Type B pancreatic cell (in vitro differentiated cells): ENCODE measurements at regions not wholly inside any gene's neighbourhood (a gene's known extent, or its start where the extent isn't known, plus 50 kb on each side); places are given as distances from the start of the nearest gene placed in this dataset.

Source experiments
- DNase-seq: peaks from one replicate; pipeline ENCODE4 v3.0.0; 2021; ENCODE audit warnings: mixed read lengths; ENCODE audit not compliant: unreplicated experiment; ENCODE audit errors: extremely low spot score
- H3K27ac Mint-ChIP-seq: 2 replicates; pipeline ENCODE4 v1.8.0; 2021; ENCODE audit warnings: mild to moderate bottlenecking, mixed read lengths
- H3K27me3 Mint-ChIP-seq: 2 replicates; pipeline ENCODE4 v1.8.0; 2021; ENCODE audit warnings: mixed read lengths
- H3K36me3 Mint-ChIP-seq: 2 replicates; pipeline ENCODE4 v1.8.0; 2021; ENCODE audit warnings: mixed read lengths
- H3K4me1 Mint-ChIP-seq: one replicate; pipeline ENCODE4 v1.8.0; 2021; ENCODE audit warnings: mixed read lengths; ENCODE audit not compliant: unreplicated experiment
- H3K4me3 Mint-ChIP-seq: 2 replicates; pipeline ENCODE4 v1.8.0; 2021; ENCODE audit warnings: mild to moderate bottlenecking, mixed read lengths
- H3K9me3 Mint-ChIP-seq: 2 replicates; pipeline ENCODE4 v1.8.0; 2021; ENCODE audit warnings: mixed read lengths
- CTCF ChIP-seq: fragments of 200-600 bp; sonication (generic); conservative IDR thresholded peaks from 2 replicates; pipeline ENCODE4 v1.5.0; 2021; ENCODE audit warnings: antibody characterized with exemption, mild to moderate bottlenecking

DNA sequence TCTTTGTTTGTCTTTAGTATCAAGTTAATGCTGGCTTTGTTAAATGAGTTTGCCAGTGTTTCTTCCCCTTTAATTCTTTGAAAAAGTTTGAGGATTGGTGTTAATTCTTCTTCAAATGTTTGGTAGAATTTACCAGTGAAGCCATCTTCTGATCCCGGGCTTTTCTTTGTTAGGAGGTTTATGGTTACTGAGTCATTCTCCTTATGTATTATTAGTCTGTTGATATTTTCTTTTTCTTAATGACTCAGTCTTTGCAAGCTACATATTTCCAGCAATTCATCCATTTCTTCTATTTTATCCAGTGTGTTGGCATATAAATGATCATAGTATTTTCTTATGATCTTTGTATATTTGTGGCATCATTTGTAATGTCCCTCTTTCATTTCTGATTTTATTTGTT lies 74.5 kb upstream of the SPINK5 start:
- Mint-ChIP-seq H3K27ac (no peak overlapping the region), H3K4me1 (no peaks in the 10 kb centered on the region), H3K36me3 (no peaks in the 10 kb centered on the region), H3K27me3 (no peaks in the 10 kb centered on the region), H3K9me3 (no peaks in the 10 kb centered on the region), H3K4me3 (no peak overlapping the region)
- TF ChIP-seq CTCF: no peak
- no peak for DNase-seq

GRCh38 chr5:147986134-147986757 lies 77.5 kb upstream of the SPINK5 start:
- no peaks in the 10 kb centered on the region for H3K4me1 Mint-ChIP-seq
- no peaks in the 10 kb centered on the region for H3K36me3 Mint-ChIP-seq
- H3K9me3 Mint-ChIP-seq: no peaks in the 10 kb centered on the region
- no peaks in the 10 kb centered on the region for H3K27me3 Mint-ChIP-seq
- no peak overlapping the region for H3K27ac Mint-ChIP-seq
- DNase-seq: no peak
- no peak for TF ChIP-seq CTCF
- no peak overlapping the region for H3K4me3 Mint-ChIP-seq

DNA sequence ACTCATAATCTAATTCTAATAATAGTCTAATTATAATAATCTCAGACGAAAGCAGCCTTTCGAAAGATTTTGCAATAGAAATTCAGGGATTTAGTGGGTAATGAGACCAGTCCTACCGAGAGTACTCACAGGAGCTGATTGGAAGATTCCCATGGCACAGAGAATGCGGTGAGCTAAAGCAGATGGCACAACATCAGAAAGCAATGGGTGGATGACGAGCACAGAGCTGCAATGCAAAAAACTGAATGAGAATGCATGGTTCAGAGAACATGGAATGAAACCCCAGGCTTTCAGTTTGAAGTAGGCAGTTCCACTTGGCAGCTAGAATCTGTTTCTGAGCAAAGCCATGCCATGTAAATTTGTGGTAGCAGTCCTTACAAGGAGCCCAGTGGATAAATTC lies 78.2 kb upstream of the SPINK5 start:
- Mint-ChIP-seq H3K27ac (no peak overlapping the region), H3K27me3 (no peaks in the 10 kb centered on the region), H3K36me3 (no peaks in the 10 kb centered on the region), H3K4me1 (no peaks in the 10 kb centered on the region), H3K4me3 (no peak overlapping the region), H3K9me3 (no peaks in the 10 kb centered on the region)
- TF ChIP-seq CTCF: no peak
- no peak for DNase-seq

DNA sequence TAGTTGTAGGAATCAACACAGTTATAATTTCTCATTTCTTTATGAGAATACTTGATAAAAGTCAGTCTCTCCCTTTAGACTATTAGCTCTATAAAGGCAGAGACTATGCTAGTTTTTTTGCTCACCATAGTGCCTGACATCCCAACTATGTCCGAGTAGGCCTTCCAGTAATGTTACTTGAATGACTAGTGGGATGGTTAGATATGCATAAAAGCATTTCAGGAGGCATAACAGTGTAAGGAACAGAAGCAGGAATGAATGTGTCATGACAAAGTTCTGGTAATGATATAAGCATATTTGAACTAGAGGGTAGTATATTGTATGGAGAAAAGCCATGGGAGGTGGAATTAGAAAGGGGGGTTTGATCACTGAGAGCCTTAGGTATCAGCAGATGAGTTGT lies 77.4 kb upstream of the C5orf46 start:
- no peak for TF ChIP-seq CTCF
- Mint-ChIP-seq H3K4me1 (no peaks in the 10 kb centered on the region), H3K4me3 (no peak overlapping the region), H3K27ac (no peak overlapping the region), H3K9me3 (no peaks in the 10 kb centered on the region), H3K36me3 (no peaks in the 10 kb centered on the region), H3K27me3 (no peaks in the 10 kb centered on the region)
- no peak for DNase-seq

- no peak for DNase-seq
- TF ChIP-seq CTCF: no peak
- Mint-ChIP-seq H3K4me3 (no peak overlapping the region), H3K27me3 (no peaks in the 10 kb centered on the region), H3K4me1 (no peaks in the 10 kb centered on the region), H3K27ac (no peak overlapping the region), H3K9me3 (no peaks in the 10 kb centered on the region), H3K36me3 (no peaks in the 10 kb centered on the region)
Observed at GRCh38 chr5:147981074-147981473, 74.7 kb upstream of the C5orf46 start.

DNA sequence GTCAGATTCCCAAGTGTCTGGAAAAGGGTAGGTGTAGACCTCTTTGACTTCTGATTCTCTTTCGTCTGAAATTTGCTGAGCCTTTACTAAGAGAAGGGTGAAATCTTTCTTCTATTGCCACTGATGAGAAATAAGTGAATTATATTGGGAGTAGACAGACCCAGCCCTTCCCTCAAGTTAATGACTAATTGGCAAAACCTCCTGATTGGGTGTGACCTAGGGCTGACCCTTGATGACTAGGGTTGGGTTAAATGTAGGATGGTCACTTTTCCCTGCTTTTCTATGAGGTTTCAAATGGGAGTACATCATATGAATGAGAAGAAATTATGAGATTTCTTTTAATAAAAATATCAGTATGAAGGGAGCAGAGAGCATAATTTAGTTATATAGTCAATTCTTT lies 73.4 kb upstream of the C5orf46 start:
- no peaks in the 10 kb centered on the region for H3K4me1 Mint-ChIP-seq
- DNase-seq: no peak
- TF ChIP-seq CTCF: no peak
- no peaks in the 10 kb centered on the region for H3K9me3 Mint-ChIP-seq
- H3K27ac Mint-ChIP-seq: no peak overlapping the region
- H3K27me3 Mint-ChIP-seq: no peaks in the 10 kb centered on the region
- no peak overlapping the region for H3K4me3 Mint-ChIP-seq
- no peaks in the 10 kb centered on the region for H3K36me3 Mint-ChIP-seq
